CD4-positive, alpha-beta T cell treated with Interleukin-10 for 1 hour (primary cell): ENCODE measurements at regions not wholly inside any gene's neighbourhood (a gene's known extent, or its start where the extent isn't known, plus 50 kb on each side); places are given as distances from the start of the nearest gene placed in this dataset.

Experiments
- DNase-seq: peaks from one replicate; pipeline ENCODE4 v3.0.0-alpha.2; 2020

- DNase-seq = no peak
Observed at GRCh38 chr15:36323615-36324014, 255.8 kb upstream of the CDIN1 start.

DNA sequence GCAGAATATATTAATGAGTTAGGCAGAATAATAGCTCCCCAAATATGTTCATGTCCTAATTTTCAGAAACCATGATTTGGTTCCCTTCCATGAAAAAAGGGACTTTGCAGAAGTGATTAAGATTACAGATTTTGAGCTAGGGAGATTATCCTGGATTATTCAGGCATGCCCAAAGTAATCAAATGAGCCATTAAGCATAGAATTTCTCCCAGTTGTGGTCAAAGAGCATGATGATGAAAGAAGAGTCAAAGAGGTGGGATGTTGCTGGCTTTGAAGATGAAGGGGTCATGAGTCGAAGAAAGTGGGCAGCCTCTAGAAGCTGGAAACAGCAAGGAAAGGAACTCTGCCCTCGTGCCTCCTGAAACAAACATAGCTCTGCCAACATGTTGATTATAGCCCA lies 254.2 kb upstream of the CDIN1 start:
- DNase-seq = no peak

- DNase-seq = no peak
Observed at GRCh38 chr15:36329592-36329991, 249.8 kb upstream of the CDIN1 start.

GRCh38 chr15:36330598-36330997 lies 248.8 kb upstream of the CDIN1 start:
- DNase-seq = no peak

- no peak for DNase-seq
Observed at GRCh38 chr15:36331531-36332275, 247.7 kb upstream of the CDIN1 start.

- DNase-seq = no peak
Observed at GRCh38 chr15:36332301-36332700, 247.1 kb upstream of the CDIN1 start.

GRCh38 chr15:36332896-36333295 lies 246.5 kb upstream of the CDIN1 start:
- DNase-seq = no peak

GRCh38 chr15:36334059-36334458 lies 245.4 kb upstream of the CDIN1 start:
- DNase-seq = no peak

DNA sequence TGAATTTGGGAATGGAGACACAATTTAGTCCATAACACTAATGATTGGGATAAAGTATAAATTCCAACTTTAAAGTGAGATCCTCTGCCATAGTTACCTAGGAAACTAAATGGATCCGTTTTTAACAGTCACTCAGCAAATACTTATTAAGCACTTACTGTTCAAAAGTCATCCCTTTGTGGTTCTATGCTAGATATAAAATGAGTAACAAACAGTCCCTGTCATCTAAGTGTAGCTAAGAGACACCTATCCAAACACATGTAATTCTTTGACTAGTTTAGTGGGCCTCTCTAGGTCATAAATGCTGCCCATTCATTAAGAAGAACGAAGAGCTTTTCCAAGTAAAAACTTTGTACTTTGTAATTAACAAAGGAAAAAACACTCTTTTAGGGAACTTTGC lies 244.2 kb upstream of the CDIN1 start:
- no peak for DNase-seq

DNA sequence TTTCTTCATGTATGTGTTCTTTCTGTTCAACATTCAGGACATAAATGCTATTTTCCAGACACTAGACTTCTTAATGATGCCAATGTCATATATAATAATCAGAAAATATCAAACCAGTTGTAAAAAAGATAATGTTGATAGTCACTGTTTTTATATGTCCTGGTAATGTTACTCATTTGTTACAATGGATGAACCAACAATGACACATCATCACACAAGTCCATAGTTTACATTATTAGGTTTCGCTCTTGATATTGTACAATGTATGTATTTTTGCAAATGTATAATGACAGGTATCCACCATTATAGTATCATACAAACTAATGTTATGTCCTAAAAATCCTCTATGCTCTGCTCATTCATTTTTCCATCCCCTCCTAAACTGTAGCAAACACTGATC lies 243.8 kb upstream of the CDIN1 start:
- no peak for DNase-seq

DNA sequence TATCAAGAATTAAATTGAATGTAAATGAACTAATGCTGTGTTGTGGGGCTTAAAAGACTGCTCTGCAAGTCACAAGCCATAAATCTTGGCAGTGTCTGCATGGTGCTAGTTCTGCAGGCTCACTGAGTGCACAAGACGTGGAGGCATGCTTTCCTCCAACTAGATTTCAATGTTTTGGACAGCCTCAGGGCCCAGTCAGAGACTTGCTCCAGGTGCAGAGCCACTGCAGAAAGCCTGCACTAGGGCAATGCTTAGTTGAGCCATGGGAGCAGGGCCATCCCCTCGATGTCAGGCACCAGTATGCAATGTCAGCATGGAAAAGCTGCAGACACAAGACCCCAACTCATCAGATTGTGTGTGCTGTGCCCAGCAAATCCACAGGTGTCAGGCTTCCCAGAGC lies 234.5 kb upstream of the CDIN1 start:
- no peak for DNase-seq

DNA sequence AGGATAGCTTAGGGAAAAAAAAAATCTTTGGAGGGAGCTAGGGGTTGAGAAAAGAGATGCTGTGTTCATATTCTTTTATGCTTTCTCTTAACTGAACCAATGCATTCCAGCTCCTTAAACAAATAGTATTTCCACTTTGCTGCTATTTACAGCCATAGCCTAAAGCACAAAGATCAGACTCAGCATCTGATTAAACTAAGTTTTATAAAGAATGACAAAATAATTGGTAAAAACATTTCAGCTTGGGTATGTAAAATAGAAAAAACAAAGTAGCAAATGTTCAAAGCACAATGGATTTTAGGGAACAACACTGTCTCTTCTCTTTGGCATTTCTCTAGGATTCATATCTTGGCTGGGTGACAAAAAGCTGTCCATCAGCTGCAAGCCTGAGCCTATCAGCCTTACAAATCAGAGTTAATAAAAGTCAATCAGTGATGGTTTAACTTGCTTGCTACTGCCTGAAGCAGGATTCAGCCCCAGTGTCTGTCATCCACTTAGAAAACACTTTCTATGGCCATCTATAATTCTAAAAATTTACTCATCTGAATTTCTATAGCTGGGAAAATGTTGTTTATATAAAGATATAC lies 232.1 kb upstream of the CDIN1 start:
- no peak for DNase-seq

DNA sequence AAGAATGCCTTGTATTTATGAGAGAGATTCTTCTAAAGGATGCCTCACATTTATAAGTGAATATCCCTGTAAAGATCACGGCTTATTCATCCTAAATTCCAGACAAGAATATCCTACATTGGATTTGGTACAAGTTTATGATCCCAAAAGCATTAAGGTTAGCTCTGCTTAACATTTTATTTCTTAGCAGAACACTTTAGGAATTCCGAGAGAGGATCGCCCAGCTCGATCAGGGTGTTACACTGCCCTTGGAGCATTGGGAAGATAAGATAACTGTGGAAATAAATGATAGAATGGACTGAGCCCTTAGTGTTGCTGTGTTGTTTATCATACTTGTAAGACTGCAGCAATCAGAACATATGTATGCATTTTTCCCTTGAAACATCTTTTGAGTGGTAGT lies 223.0 kb upstream of the CDIN1 start:
- no peak for DNase-seq

DNA sequence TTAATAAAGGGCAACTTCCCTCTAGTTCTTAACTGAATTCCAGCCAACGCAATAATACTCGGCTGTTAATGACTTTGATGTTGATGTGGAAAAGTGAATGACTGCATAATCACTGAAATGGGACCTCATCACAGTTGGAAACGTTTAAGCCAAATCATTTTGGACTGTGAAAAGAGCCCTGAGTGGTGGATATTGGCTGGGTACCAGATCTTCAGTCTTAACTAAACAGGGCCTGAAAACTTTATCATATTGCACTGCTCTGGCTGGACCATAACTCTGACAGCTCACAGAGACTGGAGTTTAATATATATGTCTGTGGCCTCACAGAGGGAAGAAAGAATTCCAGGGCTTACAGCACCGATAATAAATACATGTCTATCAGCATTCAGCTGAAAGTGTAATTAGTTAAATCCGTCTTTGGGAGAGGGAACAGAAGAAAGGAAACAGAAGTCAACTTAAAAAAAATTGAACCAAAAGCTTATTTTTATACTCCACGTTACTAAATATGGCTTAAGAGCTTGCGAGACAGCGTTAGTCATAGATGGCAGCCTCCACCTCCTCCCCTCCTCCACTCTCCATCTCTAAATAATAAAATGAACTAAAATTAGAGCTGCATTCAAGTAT lies 222.3 kb upstream of the CDIN1 start:
- no peak for DNase-seq

DNA sequence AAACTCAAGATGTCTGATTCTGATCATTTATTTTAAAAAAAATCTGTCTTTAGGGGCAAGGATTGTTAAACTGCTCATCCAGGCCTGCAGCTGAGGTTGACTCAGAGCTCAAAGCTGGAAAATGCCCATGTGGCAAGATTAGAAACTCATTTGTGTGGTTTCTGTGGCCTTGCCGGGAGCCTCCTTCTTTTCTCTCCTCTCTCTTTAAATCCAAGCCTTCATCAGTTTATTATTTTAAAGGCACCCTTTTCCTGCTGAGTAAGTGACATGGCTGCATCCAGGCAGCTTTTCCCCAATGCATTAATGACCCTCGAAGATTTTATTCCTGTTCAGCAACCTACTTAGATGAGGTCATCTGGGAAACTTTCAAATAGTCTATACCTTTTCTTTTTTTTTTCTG lies 221.3 kb upstream of the CDIN1 start:
- DNase-seq = no peak

- DNase-seq = no peak
Observed at GRCh38 chr15:36358523-36358922, 220.9 kb upstream of the CDIN1 start.

DNA sequence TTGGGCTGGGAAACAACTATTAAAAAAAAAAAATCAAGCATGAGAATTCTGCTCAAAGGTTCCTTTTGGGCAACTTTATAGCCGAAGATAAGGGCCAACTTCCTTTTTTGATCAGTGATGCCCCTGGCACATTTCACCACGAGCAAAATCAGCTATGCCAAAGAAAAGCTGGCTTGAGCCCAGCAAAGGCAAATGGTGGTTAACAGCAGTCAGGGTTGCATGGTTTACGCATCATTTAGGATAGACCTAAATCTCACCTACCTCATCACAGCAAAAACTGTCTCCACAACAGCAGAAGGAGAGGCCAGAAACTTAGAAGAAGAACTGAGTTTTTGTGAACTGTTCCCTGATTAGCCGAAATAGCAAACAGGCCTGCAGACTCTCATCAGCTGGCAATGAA lies 220.1 kb upstream of the CDIN1 start:
- no peak for DNase-seq

GRCh38 chr15:36361351-36361870 lies 218.0 kb upstream of the CDIN1 start:
- DNase-seq = no peak

DNA sequence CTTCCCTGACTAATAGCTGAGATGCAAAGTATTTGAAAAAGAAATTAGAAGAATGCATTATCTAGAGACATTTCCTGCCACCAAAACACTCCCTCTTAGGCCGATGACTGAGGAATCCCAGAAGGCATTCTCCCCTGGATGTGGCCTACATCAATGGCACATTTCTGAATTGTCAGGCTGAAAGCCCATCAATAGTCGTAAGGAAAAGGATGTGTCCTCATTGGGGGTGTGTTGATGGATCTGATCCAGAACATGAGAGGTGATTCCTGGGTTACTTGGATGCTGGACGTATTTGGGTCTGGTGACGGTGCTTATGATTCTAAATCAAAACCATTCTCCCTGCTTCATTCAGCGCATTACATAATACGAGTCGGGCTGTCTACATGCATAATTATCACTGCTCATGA lies 216.9 kb upstream of the CDIN1 start:
- DNase-seq = no peak

DNA sequence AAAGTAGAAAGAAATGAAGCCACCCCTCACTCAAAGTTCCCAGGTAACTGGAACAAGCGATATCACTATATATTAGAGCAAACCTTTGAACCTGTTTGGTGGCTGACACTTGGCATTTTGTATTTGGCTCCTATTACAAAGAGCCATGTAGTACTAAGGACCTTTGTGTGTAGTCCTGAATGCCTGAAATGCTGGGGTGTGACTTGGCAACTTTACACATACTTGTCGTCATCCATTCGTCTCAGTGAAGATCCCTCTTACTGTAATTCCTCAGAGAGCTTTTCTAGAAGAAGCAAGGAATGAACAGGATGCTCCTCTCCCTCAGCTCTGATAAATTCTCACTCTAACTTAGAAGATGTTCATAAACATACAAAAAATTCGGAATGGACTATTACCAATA lies 216.1 kb upstream of the CDIN1 start:
- no peak for DNase-seq

DNA sequence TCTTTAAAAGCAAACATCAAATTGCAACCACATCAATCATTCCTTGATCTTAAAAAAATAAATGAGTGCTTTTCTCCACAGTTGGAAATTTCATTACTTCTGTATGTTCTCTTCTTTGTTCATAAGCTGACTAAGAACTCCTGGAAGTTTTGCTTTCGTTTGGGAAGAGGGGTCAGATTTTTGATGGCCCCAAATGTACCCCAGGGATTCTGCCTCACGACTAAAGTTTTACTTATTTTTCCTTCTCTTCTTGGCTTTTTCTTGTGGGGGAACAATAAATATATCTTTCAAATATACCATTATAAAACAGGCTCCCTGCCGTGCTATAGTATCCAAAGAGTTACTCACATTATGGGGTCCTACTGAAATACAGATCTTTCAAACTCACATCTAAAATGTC lies 215.0 kb upstream of the CDIN1 start:
- no peak for DNase-seq

- no peak for DNase-seq
Observed at GRCh38 chr15:36365963-36366362, 213.5 kb upstream of the CDIN1 start.

GRCh38 chr15:36370051-36370730 lies 209.2 kb upstream of the CDIN1 start:
- no peak for DNase-seq

GRCh38 chr15:36370731-36371112 lies 208.7 kb upstream of the CDIN1 start:
- DNase-seq = no peak
